Fibroblast of skin of right quadriceps (primary cell): ENCODE measurements at regions not wholly inside any gene's neighbourhood (a gene's known extent, or its start where the extent isn't known, plus 50 kb on each side); places are given as distances from the start of the nearest gene placed in this dataset.
A peak's percentile ranks its signal among the peaks of the same experiment; 100 is the strongest.

Experiments used
- DNase-seq: peaks from one replicate; pipeline ENCODE4 v3.0.0-alpha.2; 2013

DNA sequence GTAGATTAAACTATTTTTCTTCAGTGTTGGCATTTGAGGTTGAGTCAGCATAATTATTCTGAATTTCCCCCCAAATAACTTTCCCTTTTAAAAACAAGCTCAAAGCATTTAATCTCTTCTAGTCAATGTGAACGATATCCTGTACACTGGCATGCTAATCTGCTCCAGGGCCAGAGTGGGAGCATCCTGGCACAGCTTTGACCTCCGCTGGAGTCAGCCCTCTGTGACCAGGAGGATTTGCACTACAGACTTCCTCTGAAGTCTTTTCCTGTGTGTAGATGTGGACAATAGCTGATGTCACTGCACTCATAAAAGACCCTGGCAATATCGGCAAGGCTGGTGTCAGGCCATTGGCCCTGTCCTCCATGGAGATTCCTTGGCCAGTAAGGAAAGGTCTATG lies 340.2 kb downstream of the CDC14C start:
- no peak for DNase-seq

DNA sequence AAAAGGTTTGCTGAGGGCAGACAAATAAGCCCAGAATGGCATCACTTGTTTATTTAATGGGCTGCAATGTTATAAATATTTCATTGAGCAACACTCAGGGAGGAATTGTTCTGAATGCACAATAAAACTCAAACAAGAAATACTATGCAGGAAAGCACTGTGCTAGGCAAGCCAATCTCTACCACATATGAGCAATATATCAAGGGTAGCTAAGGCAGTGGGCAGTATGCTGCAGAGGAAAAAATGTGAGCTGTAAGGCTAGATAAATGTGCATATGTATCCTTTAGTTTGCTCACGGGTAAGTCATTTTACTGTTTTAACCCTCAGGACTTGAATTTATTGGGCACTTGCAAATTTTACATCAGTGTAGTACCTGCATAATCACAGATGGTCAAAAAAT lies 349.6 kb downstream of the CDC14C start:
- no peak for DNase-seq

DNA sequence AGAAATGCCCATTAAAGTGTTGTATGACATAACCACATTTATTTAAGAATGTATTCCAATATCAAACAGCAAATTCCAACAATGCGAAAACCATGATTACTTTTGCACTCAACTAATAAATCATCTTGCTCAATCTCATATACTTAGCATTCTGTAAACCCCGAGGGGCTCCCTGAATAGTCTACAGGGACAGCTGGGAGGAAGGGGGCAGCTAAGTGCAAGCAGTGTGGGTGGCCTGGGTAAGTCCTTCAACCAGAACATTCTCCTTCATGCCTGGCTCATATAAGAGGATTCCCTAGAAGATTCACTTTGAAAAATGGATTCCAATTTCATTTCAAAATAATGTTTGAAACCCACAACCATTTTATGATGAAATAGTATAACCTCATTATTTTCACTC lies 355.5 kb downstream of the CDC14C start:
- no peak for DNase-seq

DNA sequence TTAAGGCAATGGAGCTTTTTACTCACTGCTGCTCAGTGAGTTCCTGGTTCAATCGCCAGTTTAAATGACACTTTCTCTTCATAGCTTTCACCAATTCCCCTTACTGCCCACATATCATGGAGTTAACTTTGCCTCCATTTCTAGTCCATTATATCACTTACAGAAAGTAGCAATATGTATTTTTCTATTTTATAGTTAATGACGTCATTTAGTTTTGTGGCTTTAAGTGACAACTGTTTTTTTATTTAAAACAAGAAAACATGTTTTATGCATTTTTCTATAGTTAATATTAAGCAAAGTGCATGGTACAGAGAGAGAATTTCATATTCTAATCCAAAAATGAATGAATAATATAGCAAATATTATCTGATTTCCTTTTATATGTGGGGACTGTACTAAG lies 363.3 kb downstream of the CDC14C start:
- DNase-seq: no peak

DNA sequence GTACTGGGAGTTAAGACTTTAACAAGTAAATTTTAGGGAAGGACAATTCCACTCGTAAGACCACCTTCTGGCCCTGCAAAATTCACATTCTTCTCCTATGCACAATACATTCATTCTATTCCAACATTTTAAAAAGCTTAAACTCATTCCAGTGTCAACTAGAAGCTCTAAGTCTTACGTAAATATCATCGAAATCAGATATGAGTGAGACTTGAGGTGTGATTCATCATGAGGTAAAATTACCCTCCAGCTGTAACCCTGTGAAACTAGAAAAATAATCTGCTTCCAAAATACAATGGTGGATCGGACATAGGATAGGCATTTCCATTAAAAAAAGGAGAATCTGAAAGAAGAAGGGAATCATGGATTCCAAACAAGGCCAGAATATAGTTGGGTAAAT lies 370.3 kb downstream of the CDC14C start:
- no peak for DNase-seq

DNA sequence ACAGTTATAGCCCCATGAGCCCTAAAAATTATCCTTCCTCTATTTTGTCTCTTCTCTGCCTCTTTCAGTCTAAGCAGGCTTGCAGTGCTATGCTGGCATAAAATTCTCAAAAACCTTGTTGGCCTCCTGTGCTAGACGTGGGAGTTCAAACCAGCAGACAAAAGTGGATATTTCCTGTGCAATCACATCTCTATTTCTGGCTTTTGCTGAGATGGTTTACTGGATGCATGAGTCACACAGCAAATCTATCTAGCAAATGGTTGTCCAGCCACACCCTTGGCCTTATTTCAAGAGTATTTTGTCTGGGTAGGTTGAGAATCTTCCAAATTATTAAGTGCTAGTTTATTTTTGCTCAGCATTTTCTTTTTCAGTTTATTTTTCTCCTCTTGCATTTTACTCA lies 370.8 kb downstream of the CDC14C start:
- DNase-seq: peak; percentile 25

DNA sequence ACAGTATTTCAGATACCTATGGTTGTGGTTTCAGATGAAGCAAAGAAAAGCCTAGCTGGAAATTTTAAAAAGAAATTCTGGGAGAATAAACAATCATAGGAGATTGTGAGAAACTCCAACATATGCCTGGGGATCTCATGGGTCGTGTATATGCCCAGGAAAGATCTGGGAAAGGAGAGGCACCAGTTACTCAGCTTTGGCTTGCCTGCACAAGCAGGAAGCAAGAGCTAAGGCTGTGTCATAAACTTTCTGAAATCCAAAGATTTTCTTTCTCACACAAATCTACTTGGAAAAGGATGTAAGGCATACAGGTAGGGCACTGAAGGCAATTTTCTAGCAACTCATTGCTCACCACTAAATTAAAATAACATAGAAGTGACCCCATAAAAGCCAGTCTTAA lies 373.6 kb downstream of the CDC14C start:
- DNase-seq: no peak

DNA sequence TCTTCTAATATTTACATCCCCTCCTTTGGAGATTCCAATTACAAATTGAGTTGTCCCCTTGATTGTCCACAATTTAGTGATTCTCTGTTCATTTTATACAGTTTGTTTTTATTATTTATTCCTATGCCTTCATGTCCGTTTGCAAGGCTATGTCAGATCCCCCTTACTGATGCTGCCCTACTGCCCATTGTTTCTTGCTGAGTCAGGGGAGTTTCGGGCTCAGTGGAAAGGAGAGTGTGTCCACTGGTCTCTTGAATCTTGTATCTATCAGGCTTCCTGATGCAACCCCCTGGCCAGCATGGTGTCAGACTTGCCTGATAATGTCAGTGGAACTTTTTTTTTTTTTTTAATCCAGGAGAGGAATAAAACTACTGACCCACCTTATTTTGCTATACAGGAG lies 384.4 kb downstream of the CDC14C start:
- no peak for DNase-seq

DNA sequence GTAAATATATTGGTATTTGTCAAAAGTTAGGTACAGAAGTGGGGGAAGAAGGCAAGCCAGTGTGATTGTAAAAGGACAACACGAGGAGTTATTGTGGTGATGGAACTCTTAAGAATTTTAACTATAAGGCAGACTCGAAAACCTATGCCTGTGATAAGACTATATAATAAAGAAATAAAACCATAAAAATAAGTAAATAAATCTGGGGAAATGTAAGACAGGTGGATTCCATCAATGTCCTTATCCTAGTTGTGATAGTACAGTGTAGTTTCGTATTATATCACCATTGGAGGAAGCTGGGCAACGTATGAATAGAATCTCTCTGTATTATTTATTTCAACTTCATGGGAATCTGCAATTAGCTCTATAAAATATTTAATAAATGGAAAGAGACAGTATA lies 395.7 kb downstream of the CDC14C start:
- no peak for DNase-seq

DNA sequence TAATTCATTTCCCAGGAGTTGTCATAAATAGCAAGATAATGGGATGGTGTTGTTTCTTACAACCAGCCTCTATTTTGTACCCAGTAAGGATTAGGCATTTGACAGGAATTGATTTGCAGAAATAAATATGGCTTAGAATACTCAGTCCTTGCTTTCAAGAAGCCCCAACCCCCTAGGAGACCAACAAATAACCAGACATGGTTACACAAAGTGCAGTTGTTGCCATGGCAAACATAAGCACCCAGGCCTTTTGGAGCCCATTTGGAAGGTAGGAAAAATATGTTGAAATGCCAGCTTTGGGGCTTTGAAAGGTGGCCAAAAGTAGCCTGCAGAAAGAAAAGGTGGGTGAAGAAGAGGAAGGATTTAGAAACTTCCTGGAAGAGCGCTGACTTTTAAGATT lies 397.5 kb downstream of the CDC14C start:
- DNase-seq: no peak

DNA sequence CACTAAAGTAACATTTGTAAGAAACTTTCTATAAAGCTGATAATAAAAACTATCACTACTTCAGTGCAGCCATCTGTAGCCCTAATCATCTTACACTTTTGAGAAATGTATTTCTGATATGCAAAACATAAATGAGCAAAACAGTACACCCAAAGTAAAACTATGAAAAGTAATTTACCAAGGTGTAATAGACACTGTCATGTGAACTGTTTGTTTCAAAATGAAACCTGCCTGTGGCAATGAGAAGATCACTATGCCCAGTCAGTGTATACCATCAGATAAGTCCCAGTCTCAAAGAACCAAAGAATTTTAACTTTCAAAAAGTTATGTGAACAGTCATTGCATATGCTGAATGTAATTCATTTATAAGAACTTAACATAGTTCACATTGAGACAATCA lies 398.1 kb downstream of the CDC14C start:
- DNase-seq: no peak

DNA sequence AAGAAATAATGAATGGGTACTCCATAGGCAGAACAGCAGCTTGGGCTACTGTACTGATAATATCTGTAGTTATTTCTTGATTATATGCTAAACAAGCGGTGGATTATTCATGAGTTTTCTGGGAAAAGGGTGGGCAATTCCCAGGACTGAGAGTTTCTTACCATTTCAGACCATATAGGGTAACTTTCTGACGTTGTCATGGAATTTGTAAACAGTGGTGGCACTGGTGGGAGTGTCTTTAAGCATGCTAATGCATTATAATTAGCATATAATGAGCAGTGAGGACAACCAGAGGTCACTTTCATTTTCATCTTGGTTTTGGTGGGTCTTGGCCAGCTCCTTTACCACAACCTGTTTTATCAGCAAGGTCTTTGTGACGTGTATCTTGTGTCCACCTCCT lies 399.7 kb downstream of the CDC14C start:
- DNase-seq: no peak

DNA sequence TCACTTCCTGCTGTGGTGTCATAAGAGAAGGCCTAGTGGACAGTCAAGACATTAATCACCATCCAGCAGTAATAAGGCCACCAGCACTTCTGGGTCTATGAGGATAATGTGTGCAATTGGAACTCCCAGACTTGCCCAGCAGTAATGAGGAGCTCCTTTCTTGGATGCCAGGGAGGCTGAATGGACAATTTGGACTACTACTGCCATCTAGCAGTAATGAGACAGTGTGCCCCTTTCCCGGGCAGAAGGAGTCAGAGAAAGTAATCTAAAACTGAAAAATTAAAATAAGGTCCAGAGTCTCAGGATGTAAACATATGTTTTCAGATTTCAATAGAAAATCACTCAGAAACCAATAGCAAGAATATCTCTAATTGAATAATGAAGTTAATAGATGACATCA lies 400.4 kb downstream of the CDC14C start:
- DNase-seq: no peak

DNA sequence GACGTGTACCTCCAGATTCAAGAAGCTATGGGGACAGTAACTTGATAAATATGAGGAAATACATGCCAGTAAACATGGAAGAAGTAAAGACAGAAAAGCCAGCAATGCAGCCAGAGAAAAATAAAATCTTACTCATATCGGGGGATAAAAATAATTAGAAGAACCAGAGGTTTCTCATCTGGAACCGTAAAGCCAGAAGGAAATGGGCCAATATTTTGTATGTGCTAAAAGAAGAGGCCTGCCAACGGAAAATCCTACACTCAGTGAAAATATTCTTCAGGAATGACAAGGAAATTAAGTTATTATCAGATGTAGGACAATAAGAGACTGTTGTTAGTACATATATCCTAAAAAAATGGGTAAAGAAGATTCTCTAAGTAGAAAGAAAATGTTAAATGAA lies 401.2 kb downstream of the CDC14C start:
- DNase-seq: no peak

DNA sequence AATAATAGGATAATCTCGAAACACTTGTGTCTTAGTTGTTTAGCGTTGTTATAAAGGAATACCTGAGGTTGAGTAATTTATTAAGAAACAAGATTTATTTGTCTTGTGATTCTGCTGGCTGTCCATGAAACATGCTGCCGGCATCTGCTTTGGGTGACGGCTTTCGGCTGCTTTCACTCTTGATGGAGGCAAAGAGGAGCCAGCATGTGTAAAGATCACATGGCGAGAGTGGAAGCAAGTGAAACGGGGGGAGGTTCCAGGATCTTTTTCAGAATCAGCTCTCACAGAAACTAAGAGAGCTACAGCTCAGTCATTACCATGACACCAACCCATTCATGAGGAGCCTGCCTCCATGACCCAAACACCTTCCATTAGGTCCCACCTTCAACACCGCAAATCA lies 402.8 kb downstream of the CDC14C start:
- no peak for DNase-seq

DNA sequence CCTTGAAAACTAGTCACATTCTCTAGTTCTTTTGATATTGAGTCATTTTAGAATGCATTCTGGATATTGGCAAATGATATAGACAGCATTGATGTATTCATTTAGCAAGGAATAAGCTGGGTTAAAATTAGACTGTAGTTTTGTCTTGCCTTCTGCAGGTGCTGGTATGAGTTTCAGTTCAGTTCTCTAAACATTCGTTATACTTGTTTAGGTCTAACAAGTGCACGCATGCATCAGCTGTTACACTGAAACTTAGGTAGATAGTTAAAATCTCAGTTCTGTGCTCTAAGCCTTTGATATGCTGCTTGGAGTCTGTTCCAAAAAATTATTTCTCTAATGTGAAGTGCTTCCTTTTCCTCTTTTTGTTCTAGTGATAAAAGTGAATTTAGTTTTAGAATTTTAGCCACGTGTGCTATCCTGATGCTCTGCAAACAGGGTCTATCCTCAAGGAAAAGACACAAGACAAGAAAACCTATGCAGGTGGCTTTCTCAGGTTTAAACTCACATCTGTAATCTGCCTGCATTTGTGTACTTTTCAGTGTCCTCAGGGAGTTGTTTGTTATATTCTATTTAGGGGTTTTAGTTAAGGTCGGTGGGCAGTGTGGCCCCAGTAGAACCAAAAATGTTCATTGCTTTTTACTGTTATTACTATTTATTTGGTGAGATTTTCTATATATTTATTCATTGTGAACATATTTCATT lies 409.0 kb downstream of the CDC14C start:
- no peak for DNase-seq

DNA sequence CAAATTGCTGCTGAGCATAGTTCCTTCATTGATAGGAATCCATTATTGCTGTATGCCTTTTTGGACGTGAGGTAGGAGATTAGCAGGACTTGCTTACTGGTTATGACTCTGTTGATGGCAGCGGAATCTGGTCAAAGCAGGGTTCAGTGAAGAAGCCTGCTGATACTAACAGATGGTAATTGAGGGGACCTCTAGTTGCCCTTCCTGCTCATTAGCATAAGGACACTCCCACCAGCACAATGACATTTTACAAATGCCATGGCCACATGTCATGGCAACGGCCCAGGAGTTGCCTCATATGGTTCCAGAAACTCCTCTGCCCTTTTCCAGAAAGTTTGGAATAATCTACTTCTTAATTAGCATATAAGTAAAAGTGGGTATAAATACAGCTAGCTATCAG lies 417.5 kb downstream of the CDC14C start:
- DNase-seq: no peak

DNA sequence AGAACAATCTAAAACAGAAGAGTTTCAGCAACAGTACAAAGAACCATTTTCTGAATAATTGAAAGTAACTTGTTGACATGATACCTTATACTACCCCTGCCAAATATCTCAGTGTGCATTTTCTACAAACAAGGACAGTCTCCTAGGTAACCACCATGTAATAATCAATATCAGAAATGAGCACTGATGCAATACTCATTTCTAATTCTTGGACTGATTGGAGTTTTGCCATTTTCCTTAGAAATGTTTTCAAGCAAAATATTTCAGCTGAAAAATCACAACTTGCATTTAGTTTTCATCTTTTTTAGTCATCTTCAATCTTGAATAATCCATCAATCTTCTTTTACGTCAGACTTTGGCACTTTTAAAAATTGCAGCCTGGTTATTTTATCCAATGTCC lies 420.2 kb downstream of the CDC14C start:
- no peak for DNase-seq

DNA sequence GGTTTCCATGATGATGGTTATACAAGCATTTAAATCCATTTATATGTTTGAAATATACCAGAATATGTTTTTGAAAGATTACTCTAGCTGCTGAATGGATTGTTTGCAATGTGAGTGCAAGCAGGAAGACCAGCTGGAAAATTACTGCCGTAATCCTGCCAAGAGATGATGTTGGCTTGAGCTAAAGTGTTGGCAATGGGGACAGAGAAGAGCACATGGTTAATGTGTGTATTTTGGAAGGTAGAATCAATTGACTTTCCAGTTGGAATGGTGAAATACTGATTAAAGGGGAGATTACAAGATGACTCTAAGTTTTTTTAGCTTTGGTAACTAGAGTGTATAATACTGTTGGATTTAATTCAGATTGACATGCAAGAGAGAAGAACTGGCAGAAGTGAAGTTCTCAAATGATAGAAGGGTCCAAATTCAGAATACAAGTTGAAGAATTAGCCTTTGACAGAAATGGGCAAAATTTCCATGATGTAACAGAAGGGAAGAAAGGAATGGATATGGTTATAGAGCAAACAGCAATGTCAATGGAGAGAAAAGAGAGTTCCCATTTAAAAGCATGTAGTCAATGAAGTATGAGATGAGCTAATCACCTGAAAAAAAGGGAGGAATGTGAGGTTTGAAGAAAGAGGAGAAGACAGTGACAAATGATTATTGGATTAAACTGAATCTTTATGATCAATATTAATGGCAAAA lies 422.0 kb downstream of the CDC14C start:
- no peak for DNase-seq

DNA sequence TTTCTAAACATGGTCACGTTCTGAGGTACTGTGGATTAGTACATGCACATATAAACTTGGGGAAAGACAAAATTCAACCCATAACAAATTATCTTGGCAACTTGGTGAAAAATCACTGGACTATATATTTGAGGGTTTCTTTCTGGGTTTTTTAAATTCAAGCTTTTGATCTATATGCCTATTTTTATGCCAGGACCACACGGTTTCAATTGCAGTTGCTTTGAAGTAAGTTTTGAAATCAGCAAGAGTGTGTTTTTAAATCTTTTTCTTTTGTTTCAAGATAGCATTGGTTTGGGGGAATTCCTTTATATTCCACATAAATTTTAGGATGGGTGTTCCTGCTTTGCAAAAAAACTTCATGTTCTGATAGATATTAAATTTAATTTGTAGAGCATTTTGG lies 406.4 kb upstream of the VWC2 start:
- DNase-seq: no peak

DNA sequence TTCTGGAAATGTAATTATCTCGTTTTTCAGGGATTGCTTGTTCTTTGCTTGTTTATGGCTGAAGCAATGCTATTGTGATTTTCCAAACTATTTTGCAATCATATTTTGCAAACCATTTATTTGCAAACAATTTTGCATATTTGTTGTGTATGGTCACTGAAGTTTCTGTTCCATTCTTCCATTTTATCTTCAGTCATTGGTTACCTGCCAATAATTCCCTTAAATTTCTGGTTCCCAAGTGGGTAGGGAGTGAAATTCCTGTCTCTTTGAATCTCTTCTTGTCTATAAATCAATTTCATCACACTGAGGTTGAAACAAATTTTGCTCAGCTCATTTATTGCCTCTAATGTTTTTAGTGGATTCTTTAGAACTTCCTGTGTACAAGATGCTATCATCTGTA lies 401.7 kb upstream of the VWC2 start:
- no peak for DNase-seq

DNA sequence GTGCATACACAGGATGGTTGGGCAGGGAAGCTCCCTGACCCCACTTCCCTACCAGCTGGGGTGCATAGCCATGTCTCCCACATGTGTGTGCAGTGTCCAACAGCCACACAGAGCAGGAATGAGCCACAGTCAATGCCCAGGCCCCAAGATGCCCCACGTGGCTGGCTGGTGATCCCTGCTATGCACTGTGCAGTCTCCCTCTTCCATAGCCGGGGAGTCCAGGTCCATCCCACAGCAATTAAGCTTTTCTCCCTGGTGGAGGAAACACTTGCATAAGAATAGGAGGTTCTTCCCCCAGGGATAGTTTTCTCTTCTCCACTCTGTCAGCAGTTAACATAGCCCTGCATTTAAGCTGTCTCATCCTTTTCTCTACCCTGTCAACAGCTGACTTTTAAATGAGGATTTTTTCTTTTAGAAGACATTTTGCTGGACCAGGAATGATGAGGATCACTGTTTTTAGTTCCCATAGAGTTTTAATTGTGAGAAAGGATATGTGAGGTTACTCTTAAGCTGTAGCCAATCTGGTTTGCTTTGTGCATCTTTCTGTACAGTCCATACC lies 396.5 kb upstream of the VWC2 start:
- DNase-seq: no peak

DNA sequence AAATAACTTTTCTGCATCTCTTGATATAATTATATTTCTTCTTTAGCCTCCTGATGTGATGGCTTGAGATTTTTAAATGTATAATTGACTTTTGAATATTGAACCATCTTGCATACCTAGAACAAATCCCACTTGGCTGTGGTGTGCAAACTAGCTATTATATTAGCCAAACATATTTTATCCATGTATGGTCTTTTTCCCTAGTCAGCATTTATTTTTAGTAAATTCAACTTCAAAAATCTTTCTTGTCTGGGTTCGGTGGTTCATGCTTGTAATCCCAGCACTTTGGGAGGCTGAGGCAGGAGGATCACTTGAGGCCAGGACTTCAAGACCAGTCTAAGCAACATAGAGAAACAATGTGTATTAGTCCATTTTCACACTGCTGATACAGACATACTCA lies 386.6 kb upstream of the VWC2 start:
- DNase-seq: no peak

DNA sequence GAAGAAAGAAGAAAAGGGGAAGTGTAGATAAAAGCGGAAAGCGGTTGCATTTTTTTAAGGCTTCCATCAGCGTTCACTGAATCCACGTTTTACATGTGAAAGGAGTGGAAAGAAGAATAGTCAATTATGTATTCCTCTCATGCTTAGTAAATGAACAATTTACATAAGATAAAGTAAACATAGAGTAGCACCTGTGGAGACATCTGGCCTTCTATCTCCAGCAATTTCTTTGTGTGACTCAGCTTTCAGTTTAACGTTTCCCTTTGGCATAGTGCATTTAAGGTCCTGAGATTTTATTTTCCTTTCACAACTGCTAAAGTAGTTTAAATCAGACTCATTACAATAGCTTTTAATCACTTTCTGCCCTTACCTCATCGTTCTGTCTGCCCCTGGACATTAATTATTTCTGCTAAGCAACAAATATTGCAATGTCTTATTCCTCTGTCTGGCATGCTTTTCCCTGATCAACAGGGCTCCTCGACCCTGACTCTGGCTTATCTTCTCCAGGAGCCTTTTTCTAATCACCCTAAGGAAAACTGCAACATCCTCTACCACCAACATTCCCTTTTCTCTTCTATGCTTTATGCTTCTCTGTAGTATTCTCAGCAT lies 383.5 kb upstream of the VWC2 start:
- no peak for DNase-seq
